Fibroblast of lung (primary cell): ENCODE measurements at regions not wholly inside any gene's neighbourhood (a gene's known extent, or its start where the extent isn't known, plus 50 kb on each side); places are given as distances from the start of the nearest gene placed in this dataset.

ENCODE experiments used
- DNase-seq, 2 donors: peaks; one replicate each; pipeline versions ENCODE4 v3.0.0 to v3.0.0-alpha.2; 2010; ENCODE audit warnings: low read depth in 2 of 2
- H2AFZ ChIP-seq: 2 replicates; pipeline ENCODE4 v1.5.1; 2012; ENCODE audit warnings: low read length, control low read depth, inconsistent platforms
- H3K27ac ChIP-seq: 2 replicates; pipeline ENCODE4 v1.5.1; 2011; ENCODE audit warnings: low read length, control low read depth; ENCODE audit not compliant: insufficient read depth
- H3K27me3 ChIP-seq: 2 replicates; pipeline ENCODE4 v1.5.1; 2011; ENCODE audit warnings: mild to moderate bottlenecking, low read length; ENCODE audit not compliant: control insufficient read depth, insufficient read depth
- H3K36me3 ChIP-seq: 2 replicates; pipeline ENCODE4 v1.5.1; 2011; ENCODE audit warnings: low read length; ENCODE audit not compliant: control insufficient read depth, insufficient read depth
- H3K4me1 ChIP-seq: 2 replicates; pipeline ENCODE4 v1.5.1; 2011; ENCODE audit warnings: low read length; ENCODE audit not compliant: control insufficient read depth, insufficient read depth; ENCODE audit errors: extremely low read depth
- H3K4me2 ChIP-seq: 2 replicates; pipeline ENCODE4 v1.5.1; 2011; ENCODE audit warnings: low read length, control low read depth; ENCODE audit not compliant: insufficient read depth; ENCODE audit errors: extremely low read depth
- H3K4me3 ChIP-seq, 4 experiments: fragments of 200-600 bp in 1 of 4; sonication (generic) in 1 of 4; replicated peaks in 1 of 4; 2 replicates each; pipeline ENCODE4 v1.5.1; 2011 to 2016; ENCODE audit warnings: low read length in 4 of 4, low read depth in 3 of 4, mild to moderate bottlenecking in 3 of 4, control low read depth in 2 of 4, inconsistent platforms in 1 of 4, mixed read lengths in 1 of 4; ENCODE audit not compliant: insufficient read depth in 1 of 4; ENCODE audit errors: control extremely low read depth in 1 of 4
- H3K79me2 ChIP-seq: 2 replicates; pipeline ENCODE4 v1.5.1; 2012; ENCODE audit warnings: mild to moderate bottlenecking, low read length, inconsistent platforms; ENCODE audit not compliant: control insufficient read depth, insufficient read depth
- H3K9ac ChIP-seq: 2 replicates; pipeline ENCODE4 v1.5.1; 2011; ENCODE audit warnings: mild to moderate bottlenecking, low read length, control low read depth; ENCODE audit not compliant: insufficient read depth
- H3K9me3 ChIP-seq: 2 replicates; pipeline ENCODE4 v1.5.1; 2012; ENCODE audit warnings: low read depth, low read length; ENCODE audit not compliant: control insufficient read depth, insufficient read depth
- H4K20me1 ChIP-seq: 2 replicates; pipeline ENCODE4 v1.5.1; 2011; ENCODE audit warnings: low read length; ENCODE audit not compliant: control insufficient read depth, insufficient read depth; ENCODE audit errors: extremely low read depth
- CTCF ChIP-seq, 2 donors: IDR thresholded peaks in 1 of 2; conservative IDR thresholded peaks in 1 of 2; 1 replicate in 1 of 2; 2 replicates in 1 of 2; pipeline ENCODE4 v1.5.1; 2011 to 2012; ENCODE audit warnings: low read length in 2 of 2, control low read depth in 1 of 2, inconsistent platforms in 1 of 2, low read depth in 1 of 2, mild to moderate bottlenecking in 1 of 2
- EZH2 ChIP-seq: IDR thresholded peaks from 2 replicates; pipeline ENCODE4 v1.5.1; 2012; ENCODE audit warnings: low read length, control low read depth, mild to moderate bottlenecking; ENCODE audit errors: missing control alignments

DNA sequence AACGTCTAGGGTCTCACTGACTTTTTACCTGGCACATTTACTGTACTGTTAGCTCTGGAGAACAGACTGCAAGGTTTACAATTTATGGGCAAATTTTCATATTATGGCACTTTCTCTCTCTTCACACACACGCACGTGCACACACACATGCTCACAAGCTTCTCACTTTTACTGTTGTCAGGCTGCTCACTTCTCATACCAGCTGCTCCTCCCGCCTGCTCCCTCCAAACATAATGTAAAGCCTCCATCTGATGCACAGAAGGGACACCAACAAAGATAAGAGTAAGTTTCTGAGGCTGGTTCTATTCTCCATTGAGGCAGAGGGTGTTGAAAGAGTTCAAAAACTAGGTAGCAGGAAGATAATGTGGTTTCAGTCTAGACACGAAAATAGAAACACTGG, 128.9 kb upstream of the DCLK2 start:
- H3K27ac ChIP-seq, result no peak overlapping the region
- H3K4me3 ChIP-seq, result no peak overlapping the region
- H3K4me2 ChIP-seq, result no peak overlapping the region
- TF ChIP-seq EZH2 (no peak), CTCF (conservative IDR thresholded peaks at IDR 0.05 in 1 of 2, IDR thresholded peaks at IDR 0.05 in 1 of 2; ENCODE audit: low read depth in 1 of 2, low read length in 2 of 2) (no peak)
- peak overlapping the region; percentile 22 for H2AFZ ChIP-seq
- no peaks in the 10 kb centered on the region for H3K79me2 ChIP-seq
- H3K4me1 ChIP-seq, result no peaks in the 10 kb centered on the region
- no peaks in the 10 kb centered on the region for H4K20me1 ChIP-seq
- no peaks in the 10 kb centered on the region for H3K9me3 ChIP-seq
- H3K27me3 ChIP-seq, result no peaks in the 10 kb centered on the region
- H3K36me3 ChIP-seq, result no peaks in the 10 kb centered on the region
- no peak overlapping the region for H3K9ac ChIP-seq
- DNase-seq, result no peak

- no peaks in the 10 kb centered on the region for H4K20me1 ChIP-seq
- H3K4me3 ChIP-seq, result no peak overlapping the region
- H3K9me3 ChIP-seq, result no peaks in the 10 kb centered on the region
- no peaks in the 10 kb centered on the region for H3K27me3 ChIP-seq
- no peak overlapping the region for H3K4me2 ChIP-seq
- TF ChIP-seq CTCF (conservative IDR thresholded peaks at IDR 0.05 in 1 of 2, IDR thresholded peaks at IDR 0.05 in 1 of 2; ENCODE audit: low read depth in 1 of 2, low read length in 2 of 2) (no peak), EZH2 (no peak)
- H3K79me2 ChIP-seq, result no peaks in the 10 kb centered on the region
- H3K36me3 ChIP-seq, result no peaks in the 10 kb centered on the region
- H2AFZ ChIP-seq, result no peak overlapping the region
- DNase-seq, result no peak
- no peak overlapping the region for H3K27ac ChIP-seq
- no peaks in the 10 kb centered on the region for H3K4me1 ChIP-seq
- H3K9ac ChIP-seq, result no peak overlapping the region
Observed at GRCh38 chr4:149951152-149951900, 126.9 kb upstream of the DCLK2 start.

DNA sequence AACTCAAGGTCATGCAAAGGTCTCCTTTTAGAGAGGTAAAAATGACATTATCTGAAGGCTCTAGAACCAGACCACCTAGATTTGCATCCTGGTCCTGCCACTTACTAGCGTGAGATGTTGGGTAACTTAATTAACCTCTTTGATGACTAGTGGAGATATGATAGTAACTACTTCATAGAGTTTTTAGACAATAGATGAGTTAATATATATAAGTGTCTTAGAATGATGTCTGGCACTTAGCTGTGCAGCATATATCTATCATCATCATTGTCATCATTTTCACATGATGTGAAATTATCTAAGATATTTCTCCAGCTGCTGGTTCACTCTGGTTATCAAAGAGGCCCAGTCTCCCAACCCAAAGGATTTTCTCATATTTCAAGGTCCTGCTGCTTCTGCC, 126.1 kb upstream of the DCLK2 start:
- Histone ChIP-seq H3K79me2 (no peaks in the 10 kb centered on the region), H3K4me3 (no peak overlapping the region), H4K20me1 (no peaks in the 10 kb centered on the region), H3K9ac (no peak overlapping the region), H3K4me1 (no peaks in the 10 kb centered on the region), H3K36me3 (no peaks in the 10 kb centered on the region), H3K4me2 (no peak overlapping the region), H2AFZ (no peak overlapping the region), H3K27ac (no peak overlapping the region), H3K27me3 (no peaks in the 10 kb centered on the region), H3K9me3 (no peaks in the 10 kb centered on the region)
- TF ChIP-seq EZH2 (no peak), CTCF (conservative IDR thresholded peaks at IDR 0.05 in 1 of 2, IDR thresholded peaks at IDR 0.05 in 1 of 2; ENCODE audit: low read depth in 1 of 2, low read length in 2 of 2) (no peak)
- no peak for DNase-seq
